DND-41 (cell line): ENCODE measurements at regions not wholly inside any gene's neighbourhood (a gene's known extent, or its start where the extent isn't known, plus 50 kb on each side); places are given as distances from the start of the nearest gene placed in this dataset.
A peak's percentile ranks its signal among the peaks of the same experiment; 100 is the strongest.

Experiments
- ATAC-seq: fragments of 200-7000 bp; cut with Tn5 transposase; 3 replicates; pipeline ENCODE4 v1.9.1; 2021; ENCODE audit warnings: low read depth; ENCODE audit not compliant: insufficient read depth
- DNase-seq: peaks from one replicate; pipeline ENCODE4 v3.0.0-alpha.2; 2020
- H2AFZ ChIP-seq: 2 replicates; pipeline ENCODE4 v1.6.0; 2012; ENCODE audit warnings: low read depth, low read length
- H3K27ac ChIP-seq: 2 replicates; pipeline ENCODE4 v1.5.1; 2012; ENCODE audit warnings: low read length, inconsistent platforms
- H3K27me3 ChIP-seq: fragments of 200-600 bp; sonication (generic); 2 replicates; pipeline ENCODE4 v1.6.0; 2012; ENCODE audit warnings: low read length, mild to moderate bottlenecking, inconsistent platforms; ENCODE audit not compliant: insufficient read depth, poor library complexity
- H3K36me3 ChIP-seq: 2 replicates; pipeline ENCODE4 v1.5.1; 2012; ENCODE audit warnings: low read length, inconsistent platforms; ENCODE audit not compliant: insufficient read depth
- H3K4me1 ChIP-seq: 2 replicates; pipeline ENCODE4 v1.5.1; 2012; ENCODE audit warnings: mild to moderate bottlenecking, low read length; ENCODE audit not compliant: insufficient read depth
- H3K4me2 ChIP-seq: 2 replicates; pipeline ENCODE4 v1.6.0; 2012; ENCODE audit warnings: mild to moderate bottlenecking, moderate library complexity, low read length, inconsistent platforms; ENCODE audit not compliant: insufficient read depth
- H3K4me3 ChIP-seq, 2 experiments: fragments of 200-600 bp in 1 of 2; shearing (Covaris generic) in 1 of 2; 2 replicates each; pipeline ENCODE4 v1.5.1; 2012 to 2016; ENCODE audit warnings: inconsistent platforms in 2 of 2, low read length in 2 of 2, mild to moderate bottlenecking in 2 of 2, low read depth in 1 of 2, moderate library complexity in 1 of 2
- H3K79me2 ChIP-seq: 2 replicates; pipeline ENCODE4 v1.6.0; 2012; ENCODE audit warnings: low read length, inconsistent platforms; ENCODE audit not compliant: insufficient read depth
- H3K9ac ChIP-seq: 2 replicates; pipeline ENCODE4 v1.6.0; 2012; ENCODE audit warnings: low read depth, mild to moderate bottlenecking, inconsistent platforms, low read length, moderate library complexity
- H3K9me3 ChIP-seq: 2 replicates; pipeline ENCODE4 v1.5.1; 2012; ENCODE audit warnings: low read length, moderate library complexity, mild to moderate bottlenecking, inconsistent platforms; ENCODE audit not compliant: insufficient read depth, severe bottlenecking
- H4K20me1 ChIP-seq: 2 replicates; pipeline ENCODE4 v1.6.0; 2012; ENCODE audit warnings: low read length; ENCODE audit not compliant: insufficient read depth
- CTCF ChIP-seq: IDR thresholded peaks from 2 replicates; pipeline ENCODE4 v1.5.1; 2012; ENCODE audit warnings: borderline replicate concordance, low read length, moderate library complexity, mild to moderate bottlenecking; ENCODE audit not compliant: poor library complexity, severe bottlenecking; ENCODE audit errors: extremely low read depth
- EZH2 ChIP-seq: IDR thresholded peaks from 3 replicates; pipeline ENCODE4 v1.6.1; 2012; ENCODE audit warnings: borderline replicate concordance, low read depth, mild to moderate bottlenecking, moderate library complexity, low read length, inconsistent platforms; ENCODE audit not compliant: severe bottlenecking

DNA sequence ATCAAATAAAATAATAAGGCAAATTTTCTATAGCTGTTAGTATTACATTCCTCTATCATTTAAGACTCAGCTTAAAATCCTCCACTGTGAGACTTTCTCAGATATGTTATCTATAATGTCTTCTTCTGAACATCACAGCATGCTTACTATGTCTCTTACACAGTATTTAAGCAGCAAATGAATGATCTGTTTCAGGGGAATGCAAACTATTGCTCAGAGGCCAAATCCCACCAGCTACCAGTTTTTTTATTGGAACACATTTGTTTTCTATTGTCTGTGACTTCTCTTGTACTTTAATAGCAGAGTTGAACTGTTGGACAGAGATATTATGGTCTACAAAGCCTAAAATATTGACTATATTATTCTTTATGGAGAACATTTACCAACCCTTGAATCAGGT is 59.6 kb downstream of the C3orf38 start:
- no peak overlapping the region for H3K9ac ChIP-seq
- H3K9me3 ChIP-seq, result no peaks in the 10 kb centered on the region
- no peak overlapping the region for H2AFZ ChIP-seq
- H3K36me3 ChIP-seq, result no peaks in the 10 kb centered on the region
- no peak for TF ChIP-seq CTCF
- TF ChIP-seq EZH2, result no peak
- no peak overlapping the region for H3K4me3 ChIP-seq
- no peaks in the 10 kb centered on the region for H3K4me1 ChIP-seq
- H3K27ac ChIP-seq, result no peak overlapping the region
- no peak overlapping the region for H3K4me2 ChIP-seq
- no peaks in the 10 kb centered on the region for H3K79me2 ChIP-seq
- no peaks in the 10 kb centered on the region for H3K27me3 ChIP-seq
- ATAC-seq (no peak), DNase-seq (no peak)
- no peaks in the 10 kb centered on the region for H4K20me1 ChIP-seq

GRCh38 chr3:88211096-88211890 is 61.5 kb downstream of the C3orf38 start:
- Histone ChIP-seq H3K79me2 (no peaks in the 10 kb centered on the region), H3K27ac (no peak overlapping the region), H3K4me3 (no peak overlapping the region), H3K27me3 (no peaks in the 10 kb centered on the region), H3K9me3 (no peaks in the 10 kb centered on the region), H3K4me2 (no peak overlapping the region), H3K36me3 (no peaks in the 10 kb centered on the region), H3K9ac (no peak overlapping the region), H3K4me1 (no peaks in the 10 kb centered on the region), H2AFZ (no peak overlapping the region), H4K20me1 (no peaks in the 10 kb centered on the region)
- DNase-seq (no peak), ATAC-seq (no peak)
- TF ChIP-seq CTCF, result no peak
- no peak for TF ChIP-seq EZH2

- Histone ChIP-seq H3K4me2 (no peak overlapping the region), H3K9me3 (no peaks in the 10 kb centered on the region), H4K20me1 (no peaks in the 10 kb centered on the region), H3K4me3 (no peak overlapping the region), H3K36me3 (no peaks in the 10 kb centered on the region), H3K79me2 (no peaks in the 10 kb centered on the region), H3K4me1 (no peaks in the 10 kb centered on the region), H3K27ac (no peak overlapping the region), H2AFZ (no peak overlapping the region), H3K9ac (no peak overlapping the region), H3K27me3 (no peaks in the 10 kb centered on the region)
- peak; percentile 59 for DNase-seq
- peak; percentile 91 for ATAC-seq
- peak; percentile 62 for TF ChIP-seq CTCF
- no peak for TF ChIP-seq EZH2
Observed at GRCh38 chr3:88219138-88219792, 69.5 kb downstream of the C3orf38 start.
